Panc1 (cell line): ENCODE measurements at regions not wholly inside any gene's neighbourhood (a gene's known extent, or its start where the extent isn't known, plus 50 kb on each side); places are given as distances from the start of the nearest gene placed in this dataset.

ENCODE experiments used
- POLR2AphosphoS5 ChIP-seq: IDR thresholded peaks from 2 replicates; pipeline ENCODE4 v1.6.1; 2012; ENCODE audit warnings: mild to moderate bottlenecking, low read depth, low read length, moderate library complexity
- TCF7L2 ChIP-seq: IDR thresholded peaks from 2 replicates; pipeline ENCODE4 v1.6.1; 2011; ENCODE audit warnings: mild to moderate bottlenecking, low read depth, low read length, inconsistent platforms
- TF ChIP-seq, protein P1 (sequence below): fragments of 450-650 bp; IDR thresholded peaks from 2 replicates; pipeline ENCODE4 v1.5.1; 2017; ENCODE audit warnings: mild to moderate bottlenecking
- TF ChIP-seq, protein P2 (sequence below), 2 experiments: IDR thresholded peaks; 2 replicates each; pipeline ENCODE4 v1.6.1; 2011 to 2012; ENCODE audit warnings: low read depth in 2 of 2, control low read depth in 1 of 2, low read length in 1 of 2, mild to moderate bottlenecking in 1 of 2, moderate library complexity in 1 of 2; ENCODE audit not compliant: insufficient read depth in 1 of 2

DNA sequence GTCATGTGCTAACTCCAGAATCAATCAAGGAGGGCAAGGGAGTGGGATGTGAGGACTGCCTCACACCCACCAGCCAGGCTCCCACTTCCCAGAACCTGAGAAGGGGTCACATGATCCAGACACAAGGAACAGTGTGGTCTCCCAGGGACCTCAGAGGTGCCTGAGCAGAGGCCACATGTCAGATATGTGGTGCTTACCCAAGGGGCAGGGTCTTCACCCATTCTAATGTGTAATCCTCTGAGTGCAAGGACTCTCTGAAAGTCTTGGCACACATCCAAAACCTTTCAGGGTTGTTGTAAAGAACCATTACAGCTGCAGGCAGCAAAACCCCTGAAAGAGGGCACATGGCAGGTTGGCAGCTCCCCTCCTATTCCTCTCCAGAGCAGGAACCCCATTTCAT is 656.6 kb downstream of the UQCRFS1 start:
- TF ChIP-seq TCF7L2, result no peak
- TF ChIP-seq, protein P1, sequence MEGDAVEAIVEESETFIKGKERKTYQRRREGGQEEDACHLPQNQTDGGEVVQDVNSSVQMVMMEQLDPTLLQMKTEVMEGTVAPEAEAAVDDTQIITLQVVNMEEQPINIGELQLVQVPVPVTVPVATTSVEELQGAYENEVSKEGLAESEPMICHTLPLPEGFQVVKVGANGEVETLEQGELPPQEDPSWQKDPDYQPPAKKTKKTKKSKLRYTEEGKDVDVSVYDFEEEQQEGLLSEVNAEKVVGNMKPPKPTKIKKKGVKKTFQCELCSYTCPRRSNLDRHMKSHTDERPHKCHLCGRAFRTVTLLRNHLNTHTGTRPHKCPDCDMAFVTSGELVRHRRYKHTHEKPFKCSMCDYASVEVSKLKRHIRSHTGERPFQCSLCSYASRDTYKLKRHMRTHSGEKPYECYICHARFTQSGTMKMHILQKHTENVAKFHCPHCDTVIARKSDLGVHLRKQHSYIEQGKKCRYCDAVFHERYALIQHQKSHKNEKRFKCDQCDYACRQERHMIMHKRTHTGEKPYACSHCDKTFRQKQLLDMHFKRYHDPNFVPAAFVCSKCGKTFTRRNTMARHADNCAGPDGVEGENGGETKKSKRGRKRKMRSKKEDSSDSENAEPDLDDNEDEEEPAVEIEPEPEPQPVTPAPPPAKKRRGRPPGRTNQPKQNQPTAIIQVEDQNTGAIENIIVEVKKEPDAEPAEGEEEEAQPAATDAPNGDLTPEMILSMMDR, result no peak
- TF ChIP-seq, protein P2, sequence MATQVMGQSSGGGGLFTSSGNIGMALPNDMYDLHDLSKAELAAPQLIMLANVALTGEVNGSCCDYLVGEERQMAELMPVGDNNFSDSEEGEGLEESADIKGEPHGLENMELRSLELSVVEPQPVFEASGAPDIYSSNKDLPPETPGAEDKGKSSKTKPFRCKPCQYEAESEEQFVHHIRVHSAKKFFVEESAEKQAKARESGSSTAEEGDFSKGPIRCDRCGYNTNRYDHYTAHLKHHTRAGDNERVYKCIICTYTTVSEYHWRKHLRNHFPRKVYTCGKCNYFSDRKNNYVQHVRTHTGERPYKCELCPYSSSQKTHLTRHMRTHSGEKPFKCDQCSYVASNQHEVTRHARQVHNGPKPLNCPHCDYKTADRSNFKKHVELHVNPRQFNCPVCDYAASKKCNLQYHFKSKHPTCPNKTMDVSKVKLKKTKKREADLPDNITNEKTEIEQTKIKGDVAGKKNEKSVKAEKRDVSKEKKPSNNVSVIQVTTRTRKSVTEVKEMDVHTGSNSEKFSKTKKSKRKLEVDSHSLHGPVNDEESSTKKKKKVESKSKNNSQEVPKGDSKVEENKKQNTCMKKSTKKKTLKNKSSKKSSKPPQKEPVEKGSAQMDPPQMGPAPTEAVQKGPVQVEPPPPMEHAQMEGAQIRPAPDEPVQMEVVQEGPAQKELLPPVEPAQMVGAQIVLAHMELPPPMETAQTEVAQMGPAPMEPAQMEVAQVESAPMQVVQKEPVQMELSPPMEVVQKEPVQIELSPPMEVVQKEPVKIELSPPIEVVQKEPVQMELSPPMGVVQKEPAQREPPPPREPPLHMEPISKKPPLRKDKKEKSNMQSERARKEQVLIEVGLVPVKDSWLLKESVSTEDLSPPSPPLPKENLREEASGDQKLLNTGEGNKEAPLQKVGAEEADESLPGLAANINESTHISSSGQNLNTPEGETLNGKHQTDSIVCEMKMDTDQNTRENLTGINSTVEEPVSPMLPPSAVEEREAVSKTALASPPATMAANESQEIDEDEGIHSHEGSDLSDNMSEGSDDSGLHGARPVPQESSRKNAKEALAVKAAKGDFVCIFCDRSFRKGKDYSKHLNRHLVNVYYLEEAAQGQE (IDR thresholded peaks at IDR 0.05; ENCODE audit: insufficient read depth in 1 of 2, low read depth in 2 of 2, low read length in 1 of 2), result no peak
- TF ChIP-seq POLR2AphosphoS5, result no peak
